ENCODE measurements at regions not wholly inside any gene's neighbourhood (a gene's known extent, or its start where the extent isn't known, plus 50 kb on each side); places are given as distances from the start of the nearest gene placed in this dataset.
"Not testable (repeated sequence)": the region's sequence is repeated elsewhere in the genome, so short reads cannot be mapped to it uniquely, and the experiment has no call there.

GRCh38 chr6:11384531-11385309 lies 152.3 kb upstream of the NEDD9 start:
- DNase-seq (ENCODE audit: low read depth): no peak

- DNase-seq (ENCODE audit: low read depth): no peak
Measured at GRCh38 chr6:11381801-11382513, 149.5 kb upstream of the NEDD9 start.

- no peak for DNase-seq (ENCODE audit: low read depth)
Measured at GRCh38 chr6:11380969-11381744, 148.7 kb upstream of the NEDD9 start.

GRCh38 chr6:11380549-11380948 lies 148.1 kb upstream of the NEDD9 start:
- no peak for DNase-seq (ENCODE audit: low read depth)

GRCh38 chr6:11379805-11380204 lies 147.3 kb upstream of the NEDD9 start:
- DNase-seq (ENCODE audit: low read depth): no peak

- no peak for DNase-seq (ENCODE audit: low read depth)
Measured at GRCh38 chr6:11378639-11379038, 146.2 kb upstream of the NEDD9 start.

- no peak for DNase-seq (ENCODE audit: low read depth)
Measured at GRCh38 chr6:11374036-11375010, 141.9 kb upstream of the NEDD9 start.

GRCh38 chr6:11373208-11373607 lies 140.7 kb upstream of the NEDD9 start:
- no peak for DNase-seq (ENCODE audit: low read depth)

- DNase-seq (ENCODE audit: low read depth): not testable (repeated sequence)
Measured at GRCh38 chr6:11372186-11372790, 139.8 kb upstream of the NEDD9 start.

GRCh38 chr6:11370191-11371018 lies 137.9 kb upstream of the NEDD9 start:
- no peak for DNase-seq (ENCODE audit: low read depth)

- no peak for DNase-seq (ENCODE audit: low read depth)
Measured at GRCh38 chr6:11368760-11369159, 136.3 kb upstream of the NEDD9 start.

GRCh38 chr6:11368264-11368663 lies 135.8 kb upstream of the NEDD9 start:
- DNase-seq (ENCODE audit: low read depth): no peak

- no peak for DNase-seq (ENCODE audit: low read depth)
Measured at GRCh38 chr6:11367638-11368199, 135.3 kb upstream of the NEDD9 start.

GRCh38 chr6:11366934-11367637 lies 134.6 kb upstream of the NEDD9 start:
- DNase-seq (ENCODE audit: low read depth): no peak

GRCh38 chr6:11366183-11366933 lies 133.9 kb upstream of the NEDD9 start:
- no peak for DNase-seq (ENCODE audit: low read depth)

GRCh38 chr6:11364971-11365397 lies 132.5 kb upstream of the NEDD9 start:
- DNase-seq (ENCODE audit: low read depth): no peak

GRCh38 chr6:11363881-11364576 lies 131.6 kb upstream of the NEDD9 start:
- DNase-seq (ENCODE audit: low read depth): no peak

- no peak for DNase-seq (ENCODE audit: low read depth)
Measured at GRCh38 chr6:11362564-11362963, 130.1 kb upstream of the NEDD9 start.

All from fibroblast of gingiva (primary cell).